ENCODE measurements at regions not wholly inside any gene's neighbourhood (a gene's known extent, or its start where the extent isn't known, plus 50 kb on each side); places are given as distances from the start of the nearest gene placed in this dataset.

DNA sequence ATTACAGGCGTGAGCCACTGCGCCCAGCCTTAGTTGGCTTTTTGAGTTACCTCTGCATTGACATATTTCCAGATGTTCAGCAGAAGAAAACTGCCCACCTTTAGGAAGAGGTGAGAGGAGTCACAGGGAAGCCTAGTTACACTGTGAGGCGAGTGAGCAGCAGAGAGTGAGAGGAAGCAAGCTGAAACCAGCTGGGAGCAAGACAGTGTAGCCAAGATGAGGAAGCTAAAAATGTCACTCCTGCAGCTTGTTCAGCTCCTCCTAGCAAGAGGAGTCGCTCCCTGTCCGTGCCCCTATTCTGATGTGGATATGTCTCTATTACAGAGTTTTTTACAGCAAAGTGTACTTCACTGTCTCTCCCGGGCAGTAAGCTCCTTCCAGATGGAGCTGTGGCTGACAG is 127.6 kb downstream of the GXYLT1 start:
- TF ChIP-seq, protein P1, sequence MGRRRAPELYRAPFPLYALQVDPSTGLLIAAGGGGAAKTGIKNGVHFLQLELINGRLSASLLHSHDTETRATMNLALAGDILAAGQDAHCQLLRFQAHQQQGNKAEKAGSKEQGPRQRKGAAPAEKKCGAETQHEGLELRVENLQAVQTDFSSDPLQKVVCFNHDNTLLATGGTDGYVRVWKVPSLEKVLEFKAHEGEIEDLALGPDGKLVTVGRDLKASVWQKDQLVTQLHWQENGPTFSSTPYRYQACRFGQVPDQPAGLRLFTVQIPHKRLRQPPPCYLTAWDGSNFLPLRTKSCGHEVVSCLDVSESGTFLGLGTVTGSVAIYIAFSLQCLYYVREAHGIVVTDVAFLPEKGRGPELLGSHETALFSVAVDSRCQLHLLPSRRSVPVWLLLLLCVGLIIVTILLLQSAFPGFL (CRISPR knock-in tag; IDR thresholded peaks at IDR 0.05; ENCODE audit: borderline replicate concordance) = no peak
- TF ChIP-seq ZNF138 (CRISPR knock-in tag; conservative IDR thresholded peaks at IDR 0.05) = no peak
- TF ChIP-seq, protein P2, sequence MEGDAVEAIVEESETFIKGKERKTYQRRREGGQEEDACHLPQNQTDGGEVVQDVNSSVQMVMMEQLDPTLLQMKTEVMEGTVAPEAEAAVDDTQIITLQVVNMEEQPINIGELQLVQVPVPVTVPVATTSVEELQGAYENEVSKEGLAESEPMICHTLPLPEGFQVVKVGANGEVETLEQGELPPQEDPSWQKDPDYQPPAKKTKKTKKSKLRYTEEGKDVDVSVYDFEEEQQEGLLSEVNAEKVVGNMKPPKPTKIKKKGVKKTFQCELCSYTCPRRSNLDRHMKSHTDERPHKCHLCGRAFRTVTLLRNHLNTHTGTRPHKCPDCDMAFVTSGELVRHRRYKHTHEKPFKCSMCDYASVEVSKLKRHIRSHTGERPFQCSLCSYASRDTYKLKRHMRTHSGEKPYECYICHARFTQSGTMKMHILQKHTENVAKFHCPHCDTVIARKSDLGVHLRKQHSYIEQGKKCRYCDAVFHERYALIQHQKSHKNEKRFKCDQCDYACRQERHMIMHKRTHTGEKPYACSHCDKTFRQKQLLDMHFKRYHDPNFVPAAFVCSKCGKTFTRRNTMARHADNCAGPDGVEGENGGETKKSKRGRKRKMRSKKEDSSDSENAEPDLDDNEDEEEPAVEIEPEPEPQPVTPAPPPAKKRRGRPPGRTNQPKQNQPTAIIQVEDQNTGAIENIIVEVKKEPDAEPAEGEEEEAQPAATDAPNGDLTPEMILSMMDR (IDR thresholded peaks at IDR 0.05) = no peak
- no peak for TF ChIP-seq ETV6 (CRISPR knock-in tag; IDR thresholded peaks at IDR 0.05)
- no peak for TF ChIP-seq SOX15 (CRISPR knock-in tag; IDR thresholded peaks at IDR 0.05)
- TF ChIP-seq, protein P3, sequence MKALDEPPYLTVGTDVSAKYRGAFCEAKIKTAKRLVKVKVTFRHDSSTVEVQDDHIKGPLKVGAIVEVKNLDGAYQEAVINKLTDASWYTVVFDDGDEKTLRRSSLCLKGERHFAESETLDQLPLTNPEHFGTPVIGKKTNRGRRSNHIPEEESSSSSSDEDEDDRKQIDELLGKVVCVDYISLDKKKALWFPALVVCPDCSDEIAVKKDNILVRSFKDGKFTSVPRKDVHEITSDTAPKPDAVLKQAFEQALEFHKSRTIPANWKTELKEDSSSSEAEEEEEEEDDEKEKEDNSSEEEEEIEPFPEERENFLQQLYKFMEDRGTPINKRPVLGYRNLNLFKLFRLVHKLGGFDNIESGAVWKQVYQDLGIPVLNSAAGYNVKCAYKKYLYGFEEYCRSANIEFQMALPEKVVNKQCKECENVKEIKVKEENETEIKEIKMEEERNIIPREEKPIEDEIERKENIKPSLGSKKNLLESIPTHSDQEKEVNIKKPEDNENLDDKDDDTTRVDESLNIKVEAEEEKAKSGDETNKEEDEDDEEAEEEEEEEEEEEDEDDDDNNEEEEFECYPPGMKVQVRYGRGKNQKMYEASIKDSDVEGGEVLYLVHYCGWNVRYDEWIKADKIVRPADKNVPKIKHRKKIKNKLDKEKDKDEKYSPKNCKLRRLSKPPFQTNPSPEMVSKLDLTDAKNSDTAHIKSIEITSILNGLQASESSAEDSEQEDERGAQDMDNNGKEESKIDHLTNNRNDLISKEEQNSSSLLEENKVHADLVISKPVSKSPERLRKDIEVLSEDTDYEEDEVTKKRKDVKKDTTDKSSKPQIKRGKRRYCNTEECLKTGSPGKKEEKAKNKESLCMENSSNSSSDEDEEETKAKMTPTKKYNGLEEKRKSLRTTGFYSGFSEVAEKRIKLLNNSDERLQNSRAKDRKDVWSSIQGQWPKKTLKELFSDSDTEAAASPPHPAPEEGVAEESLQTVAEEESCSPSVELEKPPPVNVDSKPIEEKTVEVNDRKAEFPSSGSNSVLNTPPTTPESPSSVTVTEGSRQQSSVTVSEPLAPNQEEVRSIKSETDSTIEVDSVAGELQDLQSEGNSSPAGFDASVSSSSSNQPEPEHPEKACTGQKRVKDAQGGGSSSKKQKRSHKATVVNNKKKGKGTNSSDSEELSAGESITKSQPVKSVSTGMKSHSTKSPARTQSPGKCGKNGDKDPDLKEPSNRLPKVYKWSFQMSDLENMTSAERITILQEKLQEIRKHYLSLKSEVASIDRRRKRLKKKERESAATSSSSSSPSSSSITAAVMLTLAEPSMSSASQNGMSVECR (CRISPR knock-in tag; IDR thresholded peaks at IDR 0.05; ENCODE audit: borderline replicate concordance) = no peak
- no peak for TF ChIP-seq FOXP1 (CRISPR knock-in tag; IDR thresholded peaks at IDR 0.05; ENCODE audit: borderline replicate concordance)
- TF ChIP-seq FOXJ3 (CRISPR knock-in tag; IDR thresholded peaks at IDR 0.05; ENCODE audit: borderline replicate concordance) = no peak
- TF ChIP-seq, protein P4, sequence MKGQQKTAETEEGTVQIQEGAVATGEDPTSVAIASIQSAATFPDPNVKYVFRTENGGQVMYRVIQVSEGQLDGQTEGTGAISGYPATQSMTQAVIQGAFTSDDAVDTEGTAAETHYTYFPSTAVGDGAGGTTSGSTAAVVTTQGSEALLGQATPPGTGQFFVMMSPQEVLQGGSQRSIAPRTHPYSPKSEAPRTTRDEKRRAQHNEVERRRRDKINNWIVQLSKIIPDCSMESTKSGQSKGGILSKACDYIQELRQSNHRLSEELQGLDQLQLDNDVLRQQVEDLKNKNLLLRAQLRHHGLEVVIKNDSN (CRISPR knock-in tag; IDR thresholded peaks at IDR 0.05) = no peak
- no peak for TF ChIP-seq SMAD4 (CRISPR knock-in tag; IDR thresholded peaks at IDR 0.05)

Data from WTC11 (cell line).